Lung (tissue), 11 donors: ENCODE measurements at regions not wholly inside any gene's neighbourhood (a gene's known extent, or its start where the extent isn't known, plus 50 kb on each side); places are given as distances from the start of the nearest gene placed in this dataset.

ENCODE experiments used
- ATAC-seq: fragments of 200-7000 bp; cut with Tn5 transposase; one replicate; pipeline ENCODE4 v1.9.1; 2020; ENCODE audit warnings: moderate number of reproducible peaks; ENCODE audit not compliant: insufficient read depth, low FRiP score
- DNase-seq, 3 donors: peaks; one replicate each; pipeline ENCODE4 v3.0.0-alpha.2; 2013 to 2017
- H3K27ac ChIP-seq, 2 donors: one replicate each; pipeline ENCODE4 v1.5.1; 2013; ENCODE audit warnings: mild to moderate bottlenecking in 2 of 2, moderate library complexity in 2 of 2, control low read depth in 1 of 2, inconsistent platforms in 1 of 2, low read depth in 1 of 2, low read length in 1 of 2
- H3K27me3 ChIP-seq, 3 donors: one replicate each; pipeline ENCODE4 v1.5.1; 2013; ENCODE audit warnings: low read length in 2 of 3; ENCODE audit not compliant: control insufficient read depth in 3 of 3, insufficient read depth in 3 of 3
- H3K36me3 ChIP-seq, 4 donors: one replicate each; pipeline ENCODE4 v1.5.1; 2013; ENCODE audit warnings: low read length in 4 of 4, mild to moderate bottlenecking in 1 of 4, moderate library complexity in 1 of 4; ENCODE audit not compliant: control insufficient read depth in 4 of 4, insufficient read depth in 4 of 4
- H3K4me1 ChIP-seq, 5 donors: one replicate each; pipeline ENCODE4 v1.5.1; 2013; ENCODE audit warnings: low read length in 5 of 5, mild to moderate bottlenecking in 2 of 5, moderate library complexity in 1 of 5; ENCODE audit not compliant: control insufficient read depth in 5 of 5, insufficient read depth in 5 of 5
- H3K4me3 ChIP-seq: one replicate; pipeline ENCODE4 v1.5.1; 2013; ENCODE audit warnings: mild to moderate bottlenecking, control low read depth, moderate library complexity
- H3K9ac ChIP-seq, 2 donors: one replicate each; pipeline ENCODE4 v1.5.1; 2013; ENCODE audit warnings: low read length in 2 of 2, control low read depth in 1 of 2; ENCODE audit not compliant: insufficient read depth in 1 of 2
- H3K9me3 ChIP-seq, 4 donors: one replicate each; pipeline ENCODE4 v1.5.1; 2013; ENCODE audit warnings: low read length in 3 of 4, mild to moderate bottlenecking in 1 of 4, moderate library complexity in 1 of 4; ENCODE audit not compliant: control insufficient read depth in 4 of 4, insufficient read depth in 3 of 4
- CTCF ChIP-seq: IDR thresholded peaks from 2 replicates; pipeline ENCODE4 v1.5.1; 2012; ENCODE audit warnings: mild to moderate bottlenecking; ENCODE audit errors: control extremely low read depth, extremely low read depth
- WGBS, 2 donors: extraction: QIAGEN DNeasy Blood & Tissue Kit; methylation state at CpG; one replicate each; pipeline ENCODE4 v1.1.7; 2013; 5-methylcytosine and 5-hydroxymethylcytosine counted together
- donor health status: control.
- donor health status: control.
- donor health status: Bipolar disorder and iron deficiency.
- donor health status: healthy.
- donor health status: DM: yes; HTN: yes; CAD: no.

GRCh38 chr11:134728186-134728585, 316.1 kb upstream of the B3GAT1 start:
- H3K27me3 ChIP-seq: peaks cover 0 to 7% (median 3%) of the 10 kb centered on the region in 3 donors
- H3K27ac ChIP-seq: no peak overlapping the region
- no peak for ATAC-seq
- 85 to 87% methylated on average over 9 of the region's 9 CpGs for WGBS, 2 donors
- H3K9me3 ChIP-seq: no peaks in the 10 kb centered on the region
- H3K36me3 ChIP-seq: no peaks in the 10 kb centered on the region
- no peak overlapping the region for H3K4me3 ChIP-seq
- H3K4me1 ChIP-seq: no peaks in the 10 kb centered on the region
- TF ChIP-seq CTCF: no peak
- H3K9ac ChIP-seq: no peak overlapping the region
- no peak for DNase-seq

DNA sequence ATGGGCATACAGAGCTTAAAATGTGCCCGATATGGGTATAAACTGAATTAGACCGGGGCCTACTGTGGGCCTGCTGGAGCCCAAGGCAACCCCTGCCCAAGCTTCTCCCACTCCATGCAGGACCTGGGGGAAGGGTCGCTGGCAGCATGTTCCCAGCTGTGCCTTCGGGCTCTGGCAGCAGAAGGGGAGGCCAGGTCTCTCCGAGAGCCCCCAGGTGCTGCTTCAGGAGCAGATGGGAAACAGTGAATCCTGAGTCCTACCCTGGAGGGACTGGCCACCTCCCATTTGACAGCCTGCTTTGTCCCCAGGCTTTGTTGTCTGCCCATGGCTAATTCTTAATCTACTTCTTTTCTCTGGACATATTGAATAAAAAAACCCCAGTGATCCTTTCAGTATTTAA, 315.6 kb upstream of the B3GAT1 start:
- Histone ChIP-seq H3K27ac (no peak overlapping the region), H3K9me3 (no peaks in the 10 kb centered on the region), H3K4me3 (no peak overlapping the region), H3K27me3 (peaks cover 0 to 7% (median 3%) of the 10 kb centered on the region in 3 donors), H3K9ac (no peak overlapping the region), H3K4me1 (no peaks in the 10 kb centered on the region), H3K36me3 (no peaks in the 10 kb centered on the region)
- TF ChIP-seq CTCF: no peak
- WGBS, 2 donors: 82 to 83% methylated on average over 5 of the region's 5 CpGs
- ATAC-seq (no peak), DNase-seq (no peak)

DNA sequence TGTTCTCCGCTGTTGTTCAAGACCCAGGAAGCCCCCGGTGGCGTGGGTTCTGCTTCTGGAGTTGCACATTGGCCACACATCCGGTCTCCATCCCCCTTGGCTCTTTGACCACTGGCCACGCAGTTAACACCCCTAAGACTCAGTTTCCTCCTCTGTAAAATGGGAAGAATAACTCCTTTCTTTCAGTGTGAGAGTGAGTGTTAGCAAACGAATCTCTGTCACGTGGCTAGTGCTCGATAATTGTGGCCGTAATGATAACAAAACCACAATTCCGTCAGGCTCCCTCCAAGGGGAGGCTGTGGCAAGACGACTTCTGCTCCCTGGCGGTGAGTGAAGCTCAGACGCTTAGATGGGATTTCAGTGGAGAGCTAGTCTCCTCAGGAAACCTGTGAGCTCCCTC, 315.2 kb upstream of the B3GAT1 start:
- WGBS, 2 donors: 71 to 74% methylated on average over 13 of the region's 13 CpGs
- DNase-seq: no peak
- no peak for TF ChIP-seq CTCF
- H3K27me3 ChIP-seq: peaks cover 0 to 7% (median 3%) of the 10 kb centered on the region in 3 donors
- H3K9ac ChIP-seq: no peak overlapping the region
- no peak for ATAC-seq
- H3K9me3 ChIP-seq: no peaks in the 10 kb centered on the region
- no peaks in the 10 kb centered on the region for H3K4me1 ChIP-seq
- H3K4me3 ChIP-seq: no peak overlapping the region
- H3K27ac ChIP-seq: no peak overlapping the region
- no peaks in the 10 kb centered on the region for H3K36me3 ChIP-seq
